WTC11 (cell line): ENCODE measurements at regions not wholly inside any gene's neighbourhood (a gene's known extent, or its start where the extent isn't known, plus 50 kb on each side); places are given as distances from the start of the nearest gene placed in this dataset.

Experiments
- ATAC-seq: fragments of 200-7000 bp; cut with Tn5 transposase; 2 replicates; pipeline ENCODE4 v1.10.0; 2021; ENCODE audit warnings: mild to moderate bottlenecking, moderate library complexity
- CTCF ChIA-PET: fragments of 300-600 bp; sonication (Branson Sonifier 250); formaldehyde crosslinking; loops from one replicate; lab custom pipeline; 2021; ENCODE audit warnings: antibody characterized with exemption; lab: Charles Lee
- POLR2A ChIA-PET: fragments of 350-600 bp; sonication (Branson Sonifier 250); formaldehyde crosslinking; loops from one replicate; lab custom pipeline; 2021; ENCODE audit warnings: antibody characterized with exemption; lab: Charles Lee
- DNase-seq: peaks from one replicate; pipeline ENCODE4 v3.0.0; 2021; ENCODE audit warnings: low spot score
- H3K27ac Mint-ChIP-seq: 2 replicates; pipeline ENCODE4 v1.8.0; 2021; ENCODE audit warnings: mixed read lengths
- H3K27me3 Mint-ChIP-seq: 2 replicates; pipeline ENCODE4 v1.8.0; 2021; ENCODE audit warnings: low read depth, mild to moderate bottlenecking, moderate library complexity, mixed read lengths
- H3K36me3 Mint-ChIP-seq: 2 replicates; pipeline ENCODE4 v1.8.0; 2021; ENCODE audit warnings: mixed read lengths
- H3K4me1 Mint-ChIP-seq: 2 replicates; pipeline ENCODE4 v1.8.0; 2022; ENCODE audit warnings: mixed read lengths
- H3K4me3 Mint-ChIP-seq: 2 replicates; pipeline ENCODE4 v1.8.0; 2021; ENCODE audit warnings: mild to moderate bottlenecking, moderate library complexity, mixed read lengths
- H3K9me3 Mint-ChIP-seq: 2 replicates; pipeline ENCODE4 v1.8.0; 2021; ENCODE audit warnings: mixed read lengths
- ATF2 ChIP-seq: sonication (generic); formaldehyde crosslinking; IDR thresholded peaks from 2 replicates; pipeline ENCODE4 v1.8.1; 2022; ENCODE audit warnings: low read depth, missing genetic modification reagents, borderline replicate concordance
- ELF4 ChIP-seq: sonication (generic); formaldehyde crosslinking; IDR thresholded peaks from 2 replicates; pipeline ENCODE4 v1.8.1; 2022; ENCODE audit warnings: low read depth, mild to moderate bottlenecking, moderate library complexity, missing genetic modification reagents
- HMGA2 ChIP-seq: fragments of 250-450 bp; sonication (Bioruptor Pico); IDR thresholded peaks from 2 replicates; pipeline ENCODE4 v1.4.0; 2021; ENCODE audit warnings: mild to moderate bottlenecking, moderate library complexity
- IRF2 ChIP-seq: sonication (generic); formaldehyde crosslinking; IDR thresholded peaks from 2 replicates; pipeline ENCODE4 v1.8.0; 2022; ENCODE audit warnings: low read depth, missing genetic modification reagents, borderline replicate concordance
- KAT7 ChIP-seq: sonication (generic); formaldehyde crosslinking; IDR thresholded peaks from 2 replicates; pipeline ENCODE4 v1.8.1; 2023; ENCODE audit warnings: missing genetic modification reagents, mild to moderate bottlenecking, borderline replicate concordance
- MXD4 ChIP-seq: fragments of 250-450 bp; sonication (Bioruptor Pico); IDR thresholded peaks from 2 replicates; pipeline ENCODE4 v1.8.0; 2021; ENCODE audit warnings: mild to moderate bottlenecking, moderate library complexity, borderline replicate concordance
- NFATC4 ChIP-seq: fragments of 250-450 bp; sonication (Bioruptor Pico); IDR thresholded peaks from 2 replicates; pipeline ENCODE4 v1.9.0; 2021; ENCODE audit warnings: mild to moderate bottlenecking
- NFYB ChIP-seq: sonication (generic); formaldehyde crosslinking; conservative IDR thresholded peaks from 2 replicates; pipeline ENCODE4 v1.8.0; 2022; ENCODE audit warnings: low read depth, missing genetic modification reagents
- NR1H2 ChIP-seq: sonication (generic); formaldehyde crosslinking; IDR thresholded peaks from 2 replicates; pipeline ENCODE4 v1.9.0; 2021; ENCODE audit warnings: mild to moderate bottlenecking, moderate library complexity, missing genetic modification reagents
- NR2C2 ChIP-seq: sonication (generic); formaldehyde crosslinking; IDR thresholded peaks from 2 replicates; pipeline ENCODE4 v1.8.0; 2022; ENCODE audit warnings: mild to moderate bottlenecking, missing genetic modification reagents
- SMAD3 ChIP-seq: sonication (generic); formaldehyde crosslinking; IDR thresholded peaks from 2 replicates; pipeline ENCODE4 v1.8.0; 2022; ENCODE audit warnings: missing genetic modification reagents, mild to moderate bottlenecking, borderline replicate concordance
- TP53 ChIP-seq: sonication (generic); formaldehyde crosslinking; IDR thresholded peaks from 2 replicates; pipeline ENCODE4 v1.8.1; 2023; ENCODE audit warnings: mild to moderate bottlenecking, missing genetic modification reagents
- ZNF263 ChIP-seq: sonication (generic); formaldehyde crosslinking; IDR thresholded peaks from 2 replicates; pipeline ENCODE4 v1.8.1; 2022; ENCODE audit warnings: low read depth, mild to moderate bottlenecking, moderate library complexity, missing genetic modification reagents
- ZNF317 ChIP-seq: sonication (generic); formaldehyde crosslinking; IDR thresholded peaks from 2 replicates; pipeline ENCODE4 v1.8.1; 2023; ENCODE audit warnings: low read depth, mild to moderate bottlenecking, moderate library complexity, missing genetic modification reagents, borderline replicate concordance
- ZNF416 ChIP-seq: fragments of 250-450 bp; sonication (Bioruptor Pico); IDR thresholded peaks from 2 replicates; pipeline ENCODE4 v1.9.0; 2021; ENCODE audit warnings: mild to moderate bottlenecking, inconsistent platforms
- ZNF425 ChIP-seq: fragments of 250-450 bp; sonication (Bioruptor Pico); conservative IDR thresholded peaks from 2 replicates; pipeline ENCODE4 v1.9.0; 2021; ENCODE audit warnings: mild to moderate bottlenecking
- TF ChIP-seq, protein P1 (sequence below): fragments of 250-450 bp; sonication (Bioruptor Pico); IDR thresholded peaks from 2 replicates; pipeline ENCODE4 v1.9.0; 2021; ENCODE audit warnings: mild to moderate bottlenecking, borderline replicate concordance
- TF ChIP-seq, protein P2 (sequence below): fragments of 200-600 bp; IDR thresholded peaks from 2 replicates; pipeline ENCODE4 v1.8.0; 2022; ENCODE audit warnings: antibody characterized with exemption

DNA sequence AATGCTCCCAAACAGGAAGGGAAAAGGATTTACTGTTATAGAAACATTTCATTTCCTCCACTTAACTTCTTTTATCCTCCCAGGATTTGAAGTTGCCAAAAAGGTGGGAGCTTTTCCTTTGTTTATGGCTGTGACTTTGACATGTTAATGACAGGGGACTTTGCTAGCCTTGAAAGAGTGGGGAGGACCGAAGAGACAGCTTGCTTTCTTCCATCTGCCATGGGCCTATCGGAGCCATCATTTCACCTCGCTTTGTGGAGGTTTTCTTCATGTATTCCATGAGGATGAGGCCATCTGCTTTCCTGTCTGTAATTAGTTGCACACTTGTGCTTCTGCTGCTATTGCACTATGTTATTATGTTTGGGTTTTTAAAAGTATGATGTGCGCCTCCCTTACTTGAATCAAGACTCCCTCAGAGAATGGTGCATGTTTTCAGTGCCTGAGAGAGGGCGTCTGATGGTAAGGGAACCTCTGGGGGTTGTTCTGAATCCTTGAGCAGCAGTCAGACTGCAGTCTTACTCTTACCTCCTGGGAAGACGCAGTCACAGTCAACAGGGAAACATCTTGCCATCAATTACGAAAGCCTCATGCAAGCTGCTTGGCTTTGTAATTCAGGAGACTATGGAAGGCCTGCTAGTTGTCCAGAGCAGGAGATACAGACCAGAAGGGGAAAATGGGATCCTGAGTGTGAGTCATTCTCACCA lies 173.3 kb upstream of the MGAT5 start (continued):
- TF ChIP-seq ATF2 (CRISPR knock-in tag): no peak
- no peak for TF ChIP-seq ELF4 (CRISPR knock-in tag)
- TF ChIP-seq, all 79 proteins: peak for 0

GRCh38 chr2:134081238-134081938 lies 172.5 kb upstream of the MGAT5 start:
- CTCF ChIA-PET: interaction anchor here (1.0 to 1.4 kb wide), 2 partner anchors 11 to 330 kb away, joined by 3 to 5 read pairs; no protein-coding TSS in a partner anchor
- TF ChIP-seq IRF2 (CRISPR knock-in tag) (no peak), ZNF416 (no peak), NFYB (no peak), ZNF425 (CRISPR knock-in tag) (no peak), ZNF263 (CRISPR knock-in tag) (no peak), TP53 (CRISPR knock-in tag) (no peak), HMGA2 (no peak), KAT7 (CRISPR knock-in tag) (no peak), ZNF317 (CRISPR knock-in tag) (no peak), NR1H2 (no peak), MXD4 (no peak), NFATC4 (CRISPR knock-in tag) (no peak)
- TF ChIP-seq, protein P1, sequence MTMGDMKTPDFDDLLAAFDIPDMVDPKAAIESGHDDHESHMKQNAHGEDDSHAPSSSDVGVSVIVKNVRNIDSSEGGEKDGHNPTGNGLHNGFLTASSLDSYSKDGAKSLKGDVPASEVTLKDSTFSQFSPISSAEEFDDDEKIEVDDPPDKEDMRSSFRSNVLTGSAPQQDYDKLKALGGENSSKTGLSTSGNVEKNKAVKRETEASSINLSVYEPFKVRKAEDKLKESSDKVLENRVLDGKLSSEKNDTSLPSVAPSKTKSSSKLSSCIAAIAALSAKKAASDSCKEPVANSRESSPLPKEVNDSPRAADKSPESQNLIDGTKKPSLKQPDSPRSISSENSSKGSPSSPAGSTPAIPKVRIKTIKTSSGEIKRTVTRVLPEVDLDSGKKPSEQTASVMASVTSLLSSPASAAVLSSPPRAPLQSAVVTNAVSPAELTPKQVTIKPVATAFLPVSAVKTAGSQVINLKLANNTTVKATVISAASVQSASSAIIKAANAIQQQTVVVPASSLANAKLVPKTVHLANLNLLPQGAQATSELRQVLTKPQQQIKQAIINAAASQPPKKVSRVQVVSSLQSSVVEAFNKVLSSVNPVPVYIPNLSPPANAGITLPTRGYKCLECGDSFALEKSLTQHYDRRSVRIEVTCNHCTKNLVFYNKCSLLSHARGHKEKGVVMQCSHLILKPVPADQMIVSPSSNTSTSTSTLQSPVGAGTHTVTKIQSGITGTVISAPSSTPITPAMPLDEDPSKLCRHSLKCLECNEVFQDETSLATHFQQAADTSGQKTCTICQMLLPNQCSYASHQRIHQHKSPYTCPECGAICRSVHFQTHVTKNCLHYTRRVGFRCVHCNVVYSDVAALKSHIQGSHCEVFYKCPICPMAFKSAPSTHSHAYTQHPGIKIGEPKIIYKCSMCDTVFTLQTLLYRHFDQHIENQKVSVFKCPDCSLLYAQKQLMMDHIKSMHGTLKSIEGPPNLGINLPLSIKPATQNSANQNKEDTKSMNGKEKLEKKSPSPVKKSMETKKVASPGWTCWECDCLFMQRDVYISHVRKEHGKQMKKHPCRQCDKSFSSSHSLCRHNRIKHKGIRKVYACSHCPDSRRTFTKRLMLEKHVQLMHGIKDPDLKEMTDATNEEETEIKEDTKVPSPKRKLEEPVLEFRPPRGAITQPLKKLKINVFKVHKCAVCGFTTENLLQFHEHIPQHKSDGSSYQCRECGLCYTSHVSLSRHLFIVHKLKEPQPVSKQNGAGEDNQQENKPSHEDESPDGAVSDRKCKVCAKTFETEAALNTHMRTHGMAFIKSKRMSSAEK (CRISPR knock-in tag): no peak
- H3K4me1 Mint-ChIP-seq: peaks cover 21% of the 10 kb centered on the region
- H3K27me3 Mint-ChIP-seq: peaks cover 3% of the 10 kb centered on the region
- H3K27ac Mint-ChIP-seq: no peak overlapping the region
- POLR2A ChIA-PET: no interaction called here
- no peaks in the 10 kb centered on the region for H3K36me3 Mint-ChIP-seq
- ATAC-seq: no peak
- no peak overlapping the region for H3K4me3 Mint-ChIP-seq
- no peak for DNase-seq
- peaks cover 5% of the 10 kb centered on the region for H3K9me3 Mint-ChIP-seq

GRCh38 chr2:134083548-134083947 lies 170.3 kb upstream of the MGAT5 start:
- POLR2A ChIA-PET: no interaction called here
- peaks cover 36% of the 10 kb centered on the region for H3K4me1 Mint-ChIP-seq
- no peaks in the 10 kb centered on the region for H3K9me3 Mint-ChIP-seq
- no peak overlapping the region for H3K4me3 Mint-ChIP-seq
- TF ChIP-seq, protein P2, sequence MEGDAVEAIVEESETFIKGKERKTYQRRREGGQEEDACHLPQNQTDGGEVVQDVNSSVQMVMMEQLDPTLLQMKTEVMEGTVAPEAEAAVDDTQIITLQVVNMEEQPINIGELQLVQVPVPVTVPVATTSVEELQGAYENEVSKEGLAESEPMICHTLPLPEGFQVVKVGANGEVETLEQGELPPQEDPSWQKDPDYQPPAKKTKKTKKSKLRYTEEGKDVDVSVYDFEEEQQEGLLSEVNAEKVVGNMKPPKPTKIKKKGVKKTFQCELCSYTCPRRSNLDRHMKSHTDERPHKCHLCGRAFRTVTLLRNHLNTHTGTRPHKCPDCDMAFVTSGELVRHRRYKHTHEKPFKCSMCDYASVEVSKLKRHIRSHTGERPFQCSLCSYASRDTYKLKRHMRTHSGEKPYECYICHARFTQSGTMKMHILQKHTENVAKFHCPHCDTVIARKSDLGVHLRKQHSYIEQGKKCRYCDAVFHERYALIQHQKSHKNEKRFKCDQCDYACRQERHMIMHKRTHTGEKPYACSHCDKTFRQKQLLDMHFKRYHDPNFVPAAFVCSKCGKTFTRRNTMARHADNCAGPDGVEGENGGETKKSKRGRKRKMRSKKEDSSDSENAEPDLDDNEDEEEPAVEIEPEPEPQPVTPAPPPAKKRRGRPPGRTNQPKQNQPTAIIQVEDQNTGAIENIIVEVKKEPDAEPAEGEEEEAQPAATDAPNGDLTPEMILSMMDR: no peak
- TF ChIP-seq NR2C2 (no peak), SMAD3 (no peak)
- TF ChIP-seq, all 79 proteins: peak for 0
- no peak for DNase-seq
- CTCF ChIA-PET: interaction anchor here (0.7 to 1.5 kb wide), 3 partner anchors 35 to 368 kb away, joined by 3 read pairs; no protein-coding TSS in a partner anchor
- no peaks in the 10 kb centered on the region for H3K36me3 Mint-ChIP-seq
- peaks cover 3% of the 10 kb centered on the region for H3K27me3 Mint-ChIP-seq
- peak; percentile 26; the same call in 1 of the 2 replicates for ATAC-seq
- H3K27ac Mint-ChIP-seq: no peak overlapping the region
